ENCODE measurements at regions not wholly inside any gene's neighbourhood (a gene's known extent, or its start where the extent isn't known, plus 50 kb on each side); places are given as distances from the start of the nearest gene placed in this dataset.
A peak's percentile ranks its signal among the peaks of the same experiment; 100 is the strongest.

- H3K4me3 ChIP-seq (replicated peaks; ENCODE audit: low read depth, low read length), result no peak overlapping the region
- no peak for TF ChIP-seq CTCF (IDR thresholded peaks at IDR 0.05; ENCODE audit: low read length, missing control alignments)
- peak; percentile 46 for DNase-seq (ENCODE audit: low read depth)
Observed at GRCh38 chr10:60490013-60490412, 100.3 kb upstream of the ANK3 start.

- no peak for TF ChIP-seq CTCF (IDR thresholded peaks at IDR 0.05; ENCODE audit: low read length, missing control alignments)
- no peak overlapping the region for H3K4me3 ChIP-seq (replicated peaks; ENCODE audit: low read depth, low read length)
- DNase-seq (ENCODE audit: low read depth), result no peak
Observed at GRCh38 chr10:60488111-60488669, 98.5 kb upstream of the ANK3 start.

- TF ChIP-seq CTCF (IDR thresholded peaks at IDR 0.05; ENCODE audit: low read length, missing control alignments), result no peak
- no peak for DNase-seq (ENCODE audit: low read depth)
- no peak overlapping the region for H3K4me3 ChIP-seq (replicated peaks; ENCODE audit: low read depth, low read length)
Observed at GRCh38 chr10:60487543-60487942, 97.9 kb upstream of the ANK3 start.

- no peak overlapping the region for H3K4me3 ChIP-seq (replicated peaks; ENCODE audit: low read depth, low read length)
- no peak for TF ChIP-seq CTCF (IDR thresholded peaks at IDR 0.05; ENCODE audit: low read length, missing control alignments)
- DNase-seq (ENCODE audit: low read depth), result no peak
Observed at GRCh38 chr10:60485025-60485424, 95.3 kb upstream of the ANK3 start.

GRCh38 chr10:60480865-60481563 lies 91.3 kb upstream of the ANK3 start:
- DNase-seq (ENCODE audit: low read depth), result peak; percentile 91
- no peak for TF ChIP-seq CTCF (IDR thresholded peaks at IDR 0.05; ENCODE audit: low read length, missing control alignments)
- H3K4me3 ChIP-seq (replicated peaks; ENCODE audit: low read depth, low read length), result no peak overlapping the region

- no peak for DNase-seq (ENCODE audit: low read depth)
- TF ChIP-seq CTCF (IDR thresholded peaks at IDR 0.05; ENCODE audit: low read length, missing control alignments), result no peak
- H3K4me3 ChIP-seq (replicated peaks; ENCODE audit: low read depth, low read length), result no peak overlapping the region
Observed at GRCh38 chr10:60479305-60480020, 89.8 kb upstream of the ANK3 start.

Data from fibroblast of pulmonary artery (primary cell).